GM18873 (cell line): ENCODE measurements at regions not wholly inside any gene's neighbourhood (a gene's known extent, or its start where the extent isn't known, plus 50 kb on each side); places are given as distances from the start of the nearest gene placed in this dataset.
A peak's percentile ranks its signal among the peaks of the same experiment; 100 is the strongest.
"Not testable (repeated sequence)": the region's sequence is repeated elsewhere in the genome, so short reads cannot be mapped to it uniquely, and the experiment has no call there.

Experiments used
- ATAC-seq: cut with Tn5 transposase; IDR thresholded peaks from one replicate; pipeline ENCODE4 v1.9.1; 2021; ENCODE audit warnings: mild to moderate bottlenecking, moderate library complexity, moderate number of reproducible peaks; ENCODE audit not compliant: unreplicated experiment, low FRiP score

DNA sequence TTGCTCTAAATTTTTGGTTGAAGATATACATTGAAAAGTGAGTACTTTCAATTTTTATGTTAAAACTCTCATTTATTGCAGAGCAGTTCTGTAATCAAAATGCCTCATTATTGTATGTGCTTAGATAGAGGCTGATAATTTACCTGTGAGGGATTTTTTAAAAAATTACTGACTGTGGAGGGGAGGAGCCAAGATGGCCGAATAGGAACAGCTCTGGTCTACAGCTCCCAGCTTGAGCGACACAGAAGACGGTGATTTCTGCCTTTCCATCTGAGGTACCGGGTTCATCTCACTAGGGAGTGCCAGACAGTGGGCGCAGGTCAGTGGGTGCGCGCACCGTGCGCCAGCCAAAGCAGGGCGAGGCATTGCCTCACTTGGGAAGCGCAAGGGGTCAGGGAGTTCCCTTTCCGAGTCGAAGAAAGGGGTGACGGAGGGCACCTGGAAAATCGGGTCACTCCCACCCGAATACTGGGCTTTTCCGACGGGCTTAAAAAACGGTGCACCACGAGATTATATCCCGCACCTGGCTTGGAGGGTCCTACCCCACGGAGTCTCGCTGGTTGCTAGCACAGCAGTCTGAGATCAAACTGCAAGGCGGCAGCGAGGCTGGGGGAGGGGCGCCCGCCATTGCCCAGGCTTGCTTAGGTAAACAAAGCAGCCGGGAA is 89.4 kb downstream of the DDX11 start:
- not testable (repeated sequence) for ATAC-seq

DNA sequence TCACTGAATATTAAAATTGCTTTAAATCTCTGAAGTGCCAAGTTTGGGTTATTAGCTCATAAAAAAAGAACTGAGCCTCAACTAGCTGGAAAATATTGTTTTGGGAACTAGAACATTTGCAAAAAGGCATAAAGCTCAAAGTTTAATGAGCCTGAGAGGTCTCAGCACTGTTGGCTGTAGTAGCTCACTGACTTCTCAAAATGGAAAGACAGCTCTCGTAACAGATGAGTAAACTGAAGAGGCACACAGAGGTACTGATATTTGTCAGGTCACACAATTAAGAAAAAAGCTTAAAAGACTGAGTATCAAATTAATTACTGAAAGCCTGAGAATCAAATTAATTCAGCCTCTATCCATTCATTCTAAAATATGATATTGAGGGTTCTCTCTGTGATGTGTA is 100.6 kb downstream of the DDX11 start:
- ATAC-seq = not testable (repeated sequence)

DNA sequence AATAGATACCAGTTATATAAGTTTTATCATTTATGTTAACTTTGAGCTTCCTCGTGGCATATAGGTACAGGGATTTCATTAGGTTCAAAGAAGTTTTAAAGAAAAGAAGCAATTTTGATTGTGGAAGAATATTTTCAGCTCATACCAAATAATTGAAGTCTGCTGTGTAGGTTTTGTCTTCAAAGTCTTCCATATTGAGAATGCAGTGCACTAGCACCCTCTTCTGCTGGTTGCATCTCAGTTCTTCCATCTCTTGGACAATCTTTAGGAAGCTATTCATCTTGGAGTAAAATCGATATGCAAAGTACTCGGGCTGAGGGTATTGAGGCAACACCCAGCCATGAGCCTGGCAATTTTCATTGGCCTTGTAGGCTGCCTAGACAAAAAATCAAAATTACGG is 103.9 kb downstream of the DDX11 start:
- ATAC-seq = not testable (repeated sequence)

DNA sequence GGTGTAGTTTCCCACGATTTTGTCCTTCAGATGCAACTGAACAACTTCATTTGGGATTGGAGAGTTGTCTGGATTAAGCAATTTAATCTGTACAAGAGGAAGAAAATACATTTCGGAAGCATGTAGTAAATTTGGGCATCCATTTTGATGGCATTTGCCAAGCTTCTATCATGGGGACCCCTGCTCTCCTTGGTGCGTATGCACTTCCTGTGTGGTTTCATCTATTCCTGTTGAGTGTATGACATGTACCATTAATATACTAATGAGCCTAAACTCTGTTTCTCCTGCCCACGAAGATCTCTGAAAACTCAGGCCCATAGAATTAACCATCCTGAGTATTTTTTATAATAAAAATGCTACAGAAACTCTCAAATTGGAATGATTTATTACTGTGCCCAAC is 105.2 kb downstream of the DDX11 start:
- ATAC-seq = not testable (repeated sequence)

DNA sequence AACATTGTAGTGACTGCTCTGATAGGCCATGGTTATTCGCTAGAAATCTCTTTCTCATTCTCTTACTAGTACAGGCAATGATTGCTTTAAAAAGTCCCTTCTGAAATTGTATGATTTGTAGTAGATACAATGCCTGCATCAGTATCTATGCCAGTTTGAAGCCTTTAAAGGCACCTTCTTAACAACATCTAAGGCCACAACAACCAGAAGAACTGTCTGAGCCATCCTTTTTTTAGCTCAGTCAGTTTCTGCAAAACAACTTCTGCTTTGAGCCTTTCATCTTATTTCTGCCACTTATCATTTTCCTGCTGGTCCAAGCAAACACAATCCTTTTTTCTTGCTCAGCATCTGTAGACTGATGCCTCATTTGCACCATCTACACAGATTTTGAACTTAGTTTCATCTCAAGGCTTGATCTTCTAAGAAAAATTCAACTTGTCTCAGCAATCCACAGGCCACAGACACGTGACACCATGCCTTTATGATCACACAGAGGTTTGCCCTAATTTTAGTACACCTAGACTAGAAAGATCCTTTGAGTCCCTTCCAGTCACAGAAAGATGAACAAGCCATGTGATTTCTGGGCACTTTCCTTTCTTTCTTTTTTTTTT is 106.1 kb downstream of the DDX11 start:
- not testable (repeated sequence) for ATAC-seq

DNA sequence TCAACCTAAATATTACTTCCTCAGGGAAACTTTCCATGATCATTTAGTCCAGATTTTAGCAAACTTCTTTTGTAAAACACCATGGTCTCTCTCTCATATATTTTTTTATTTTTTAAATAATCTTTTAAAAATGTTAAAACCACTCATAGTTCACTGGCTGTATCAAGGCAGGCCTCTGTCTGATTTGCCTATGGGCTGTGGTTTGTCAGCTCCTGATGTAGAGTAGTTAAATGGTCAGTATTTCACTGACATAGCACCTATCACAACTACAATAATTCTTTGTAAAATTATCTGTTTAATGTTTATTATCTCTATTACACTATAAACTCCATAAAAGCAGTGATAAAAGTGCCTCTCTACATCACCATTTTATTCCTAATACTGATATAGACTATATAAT is 108.9 kb downstream of the DDX11 start:
- not testable (repeated sequence) for ATAC-seq

DNA sequence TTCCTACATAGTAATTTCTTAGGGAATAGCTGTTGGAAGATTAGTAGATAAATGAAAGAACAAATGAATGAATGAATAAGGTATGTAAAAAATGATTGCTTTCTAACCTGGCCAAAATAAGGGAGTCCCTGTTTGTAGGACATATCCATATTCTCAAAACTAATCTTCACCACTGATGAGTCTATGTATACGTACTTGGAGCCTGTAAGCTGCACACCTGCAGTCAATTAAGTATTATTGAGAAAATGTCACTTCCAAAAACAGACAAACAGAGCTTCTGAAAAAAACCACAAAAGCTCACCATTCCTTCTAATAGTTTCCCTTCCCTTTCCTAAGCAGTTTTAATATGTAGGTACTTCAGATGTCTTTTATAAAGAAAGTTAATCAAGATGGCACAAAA is 109.4 kb downstream of the DDX11 start:
- not testable (repeated sequence) for ATAC-seq

DNA sequence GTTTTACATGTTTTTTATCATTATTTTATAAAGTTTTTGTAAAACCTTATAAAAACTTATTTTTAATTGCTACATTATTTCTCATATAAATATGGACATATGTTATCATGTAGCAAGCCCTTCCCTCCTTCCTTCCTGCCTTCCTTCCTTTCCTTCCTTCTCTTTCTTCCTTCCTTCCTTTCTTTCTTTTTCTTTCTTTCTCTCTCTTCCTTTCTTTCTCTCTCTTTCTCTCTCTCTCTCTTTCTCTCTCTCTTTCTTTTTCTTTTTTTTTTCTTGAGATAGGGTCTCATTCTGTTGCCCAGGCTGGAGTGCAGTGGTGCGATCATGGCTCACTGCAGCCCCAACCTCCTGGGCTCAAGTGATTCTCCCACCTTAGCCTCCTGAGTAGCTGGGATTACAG is 110.2 kb downstream of the DDX11 start:
- ATAC-seq = not testable (repeated sequence)

DNA sequence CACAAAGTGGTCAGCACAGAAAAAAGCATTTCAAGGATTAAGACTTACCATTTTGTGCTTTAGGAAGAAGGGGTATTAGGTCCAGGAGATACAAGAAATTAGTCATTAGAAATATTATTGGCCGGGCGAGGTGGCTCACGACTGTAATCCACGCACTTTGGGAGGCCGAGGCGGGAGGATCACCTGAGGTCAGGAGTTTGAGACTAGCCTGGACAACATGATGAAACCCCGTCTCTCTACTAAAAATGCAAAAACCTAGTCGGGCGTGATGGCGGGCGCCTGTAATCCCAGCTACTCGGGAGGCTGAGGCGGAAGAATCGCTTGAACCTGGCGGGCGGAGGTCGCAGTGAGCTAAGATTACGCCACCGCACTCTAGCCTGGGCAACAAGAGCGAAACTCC is 111.0 kb downstream of the DDX11 start:
- not testable (repeated sequence) for ATAC-seq

DNA sequence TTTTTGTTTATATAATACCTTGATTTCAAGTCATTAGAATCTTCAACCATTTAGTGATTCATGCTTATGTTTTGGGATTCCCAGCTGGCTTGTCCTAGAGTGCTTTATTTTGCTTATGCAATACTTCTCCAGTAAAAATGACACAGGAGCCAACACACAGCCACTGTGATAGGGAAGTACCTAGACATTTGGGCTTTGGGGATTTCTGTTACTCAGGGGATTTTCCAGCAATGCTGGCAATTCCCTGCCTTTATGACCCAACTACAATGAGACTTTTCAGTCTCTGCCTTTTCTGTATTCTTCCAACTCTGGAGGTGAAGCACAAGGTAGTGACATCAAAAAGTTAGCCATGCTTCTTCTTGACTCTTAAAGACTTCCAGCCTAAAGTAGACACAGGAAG is 119.0 kb downstream of the DDX11 start:
- ATAC-seq = not testable (repeated sequence)

DNA sequence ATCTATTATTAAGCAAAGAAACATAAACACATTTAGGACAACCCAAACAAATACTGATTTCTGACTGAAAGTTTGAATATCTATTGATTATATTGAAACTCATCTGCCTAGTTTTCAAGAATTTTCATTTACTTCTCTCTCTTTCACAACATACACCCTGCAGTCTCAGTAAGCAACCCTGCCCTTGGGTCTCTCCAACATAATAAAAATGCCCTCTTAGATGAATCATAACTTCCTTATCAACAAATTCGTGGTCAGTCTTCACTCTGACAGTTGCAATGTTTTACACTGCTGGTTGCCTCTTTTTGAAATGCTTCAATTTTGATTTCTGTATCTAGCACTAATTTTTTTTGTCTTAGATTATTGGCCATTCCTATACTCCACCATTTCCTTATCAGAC is 122.0 kb downstream of the DDX11 start:
- not testable (repeated sequence) for ATAC-seq

DNA sequence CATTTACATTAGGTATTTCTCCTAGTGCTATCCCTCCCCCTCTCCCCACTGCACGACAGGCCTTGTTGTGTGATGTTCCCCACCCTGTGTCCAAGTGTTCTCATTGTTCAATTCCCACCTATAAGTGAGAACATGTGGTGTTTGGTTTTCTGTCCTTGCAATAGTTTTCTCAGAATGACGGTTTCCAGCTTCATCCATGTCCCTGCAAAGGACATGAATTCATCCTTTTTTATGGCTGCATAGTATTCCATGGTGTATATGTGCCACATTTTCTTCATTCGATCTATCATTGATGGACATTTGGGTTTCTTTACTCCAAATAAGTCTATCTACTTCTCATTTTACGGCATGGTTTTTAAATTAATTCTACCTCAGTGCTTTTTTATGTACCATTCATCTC is 125.8 kb downstream of the DDX11 start:
- ATAC-seq = not testable (repeated sequence)

DNA sequence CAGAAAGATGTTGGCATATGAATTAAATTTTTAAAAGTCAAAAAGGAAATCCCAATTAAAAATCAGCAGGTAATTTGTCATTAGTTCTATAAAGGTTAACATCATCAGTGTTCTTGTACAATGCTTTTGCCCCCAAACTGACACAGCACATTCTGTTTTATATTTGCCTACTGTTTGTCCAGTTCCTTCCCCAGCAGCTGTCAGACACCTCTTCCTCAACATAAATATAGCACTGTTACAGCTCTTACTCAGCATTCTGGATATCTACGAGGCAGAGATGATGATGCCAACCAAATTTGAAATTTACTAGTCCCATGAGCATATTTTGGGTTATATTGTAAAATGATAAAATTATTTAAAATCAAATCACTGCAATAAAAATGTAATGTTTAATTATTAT is 124.6 kb downstream of the SINHCAF start:
- ATAC-seq = no peak

DNA sequence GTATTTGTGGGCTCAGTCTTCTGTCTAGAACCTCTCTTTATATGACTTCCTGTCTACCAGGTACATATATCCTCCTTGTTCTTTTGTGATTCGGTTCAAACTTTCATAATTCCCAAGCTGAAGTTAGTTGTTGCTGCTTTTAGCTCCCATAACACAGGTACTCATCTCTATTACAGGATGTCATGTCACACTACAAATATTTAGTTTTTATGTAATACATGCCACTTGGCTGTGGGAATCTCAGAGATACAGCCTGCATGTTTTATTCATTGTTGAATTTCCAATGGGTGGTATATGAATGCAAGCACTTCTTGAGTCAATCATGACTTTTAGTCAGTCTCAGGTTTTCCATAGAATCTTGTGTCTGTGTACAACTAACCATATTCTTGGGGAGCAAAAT is 122.7 kb downstream of the SINHCAF start:
- ATAC-seq = no peak

DNA sequence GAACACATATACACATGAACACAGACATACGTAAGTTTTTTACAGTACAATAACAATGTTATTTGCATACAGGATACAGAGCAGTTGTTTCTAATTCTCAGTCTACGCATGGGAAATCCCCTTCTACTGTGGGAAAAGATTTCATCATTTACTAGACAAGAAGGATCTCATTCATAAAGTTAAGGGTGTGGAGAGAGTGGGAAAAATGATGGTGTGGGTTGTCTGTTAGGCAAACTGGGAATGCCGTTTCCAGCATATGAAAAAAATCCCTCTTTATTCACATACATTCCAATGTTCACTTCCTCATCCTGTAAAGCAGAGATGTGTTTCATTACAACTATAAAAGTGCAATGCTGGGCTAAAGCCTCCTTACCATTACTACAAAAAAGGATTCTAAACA is 120.9 kb downstream of the SINHCAF start:
- peak; percentile 96 for ATAC-seq

DNA sequence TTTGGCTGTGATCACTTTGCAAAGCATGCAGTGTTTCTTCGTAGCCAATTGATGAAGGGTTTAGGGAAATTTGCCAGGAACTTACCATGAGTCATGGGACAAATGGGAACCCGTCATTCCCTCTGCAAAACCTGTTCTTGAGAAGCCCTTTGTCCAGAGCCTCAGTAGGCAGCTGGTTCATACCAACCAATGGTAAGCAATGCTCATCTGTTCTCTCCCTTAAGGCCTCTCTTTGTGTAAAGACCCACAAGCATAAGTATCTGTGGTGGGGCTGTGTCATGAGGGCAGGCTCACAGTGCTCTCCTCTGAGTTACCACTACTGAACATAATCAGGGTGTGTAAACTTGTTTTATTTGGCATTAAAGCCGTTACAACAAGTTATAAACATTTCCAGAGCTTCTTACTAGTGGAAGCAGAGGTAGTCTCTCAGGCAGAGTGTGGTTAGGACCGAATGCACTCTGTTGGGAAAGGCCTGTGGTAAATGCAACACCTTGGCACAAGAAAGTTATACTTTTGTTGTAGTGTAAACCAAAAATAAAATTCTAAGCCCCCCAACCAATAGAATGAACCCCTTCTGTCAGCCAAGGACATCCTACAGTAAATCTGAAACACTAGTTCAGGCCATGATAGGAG is 119.8 kb downstream of the SINHCAF start:
- no peak for ATAC-seq

DNA sequence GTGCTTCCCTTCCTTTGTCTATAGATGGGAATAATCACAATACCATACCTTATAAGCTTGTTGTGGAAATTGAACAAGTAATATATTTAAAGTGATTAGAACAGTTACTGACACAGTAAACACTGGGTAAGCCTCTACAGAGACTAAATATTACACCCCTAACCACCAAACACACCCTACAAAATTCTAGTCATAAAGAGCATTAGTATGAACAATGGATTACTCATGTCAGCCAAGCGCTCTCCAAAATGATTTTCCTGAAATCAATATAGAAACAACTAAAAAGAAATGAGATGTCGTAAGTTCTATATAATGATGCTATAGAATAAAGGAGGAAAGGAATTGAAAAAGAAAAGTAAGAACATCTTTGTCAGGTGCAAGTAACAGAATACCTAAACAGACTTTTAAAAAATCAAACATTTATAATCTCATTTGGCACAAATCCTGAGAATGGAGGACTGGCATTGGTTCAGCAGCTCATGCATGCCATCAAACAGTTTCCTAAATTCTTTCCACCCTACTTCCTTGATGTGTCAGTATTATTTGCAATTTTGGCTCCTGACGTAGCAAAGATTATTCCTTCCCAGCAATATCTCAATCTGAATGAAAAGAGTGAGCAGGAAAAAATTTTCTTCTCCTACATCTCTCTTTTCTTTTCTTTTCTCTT is 118.0 kb downstream of the SINHCAF start:
- ATAC-seq = no peak

DNA sequence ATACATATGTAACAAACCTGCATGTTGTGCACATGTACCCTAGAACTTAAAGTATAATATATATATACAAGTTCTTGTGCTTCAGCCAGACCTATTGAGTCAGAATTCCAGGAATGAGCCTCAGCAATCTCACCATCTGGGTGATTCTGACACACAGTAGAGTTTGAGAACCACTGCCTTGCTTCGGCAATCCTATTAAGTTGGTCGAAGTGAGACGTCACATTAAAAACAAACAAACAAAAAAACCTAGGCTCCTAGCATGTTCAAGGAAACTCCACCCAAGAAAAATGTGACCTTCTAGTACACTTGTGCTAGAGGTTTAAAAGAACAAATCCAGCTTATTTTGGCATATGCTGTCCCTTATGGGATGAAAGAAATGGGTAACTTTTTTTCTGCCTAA is 115.8 kb downstream of the SINHCAF start:
- ATAC-seq = no peak

DNA sequence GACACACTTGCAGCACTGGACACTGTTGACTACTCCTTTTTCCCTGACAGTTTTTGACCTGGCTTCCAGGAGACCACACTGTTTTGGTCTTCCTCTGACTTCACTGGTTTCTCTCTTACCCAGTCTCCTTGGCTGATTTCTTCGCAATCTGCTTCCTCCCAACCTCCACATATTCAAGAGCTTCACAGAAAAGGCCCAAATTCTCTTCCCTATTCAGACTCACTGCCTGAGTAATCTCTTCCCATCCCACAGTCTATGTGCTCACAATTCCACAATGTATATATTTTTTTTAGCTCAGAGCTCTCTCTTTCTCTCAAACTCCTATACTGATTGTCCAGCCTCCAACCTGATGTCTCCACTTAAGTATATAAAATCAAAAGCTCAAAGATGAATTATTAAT is 115.4 kb downstream of the SINHCAF start:
- ATAC-seq = no peak

DNA sequence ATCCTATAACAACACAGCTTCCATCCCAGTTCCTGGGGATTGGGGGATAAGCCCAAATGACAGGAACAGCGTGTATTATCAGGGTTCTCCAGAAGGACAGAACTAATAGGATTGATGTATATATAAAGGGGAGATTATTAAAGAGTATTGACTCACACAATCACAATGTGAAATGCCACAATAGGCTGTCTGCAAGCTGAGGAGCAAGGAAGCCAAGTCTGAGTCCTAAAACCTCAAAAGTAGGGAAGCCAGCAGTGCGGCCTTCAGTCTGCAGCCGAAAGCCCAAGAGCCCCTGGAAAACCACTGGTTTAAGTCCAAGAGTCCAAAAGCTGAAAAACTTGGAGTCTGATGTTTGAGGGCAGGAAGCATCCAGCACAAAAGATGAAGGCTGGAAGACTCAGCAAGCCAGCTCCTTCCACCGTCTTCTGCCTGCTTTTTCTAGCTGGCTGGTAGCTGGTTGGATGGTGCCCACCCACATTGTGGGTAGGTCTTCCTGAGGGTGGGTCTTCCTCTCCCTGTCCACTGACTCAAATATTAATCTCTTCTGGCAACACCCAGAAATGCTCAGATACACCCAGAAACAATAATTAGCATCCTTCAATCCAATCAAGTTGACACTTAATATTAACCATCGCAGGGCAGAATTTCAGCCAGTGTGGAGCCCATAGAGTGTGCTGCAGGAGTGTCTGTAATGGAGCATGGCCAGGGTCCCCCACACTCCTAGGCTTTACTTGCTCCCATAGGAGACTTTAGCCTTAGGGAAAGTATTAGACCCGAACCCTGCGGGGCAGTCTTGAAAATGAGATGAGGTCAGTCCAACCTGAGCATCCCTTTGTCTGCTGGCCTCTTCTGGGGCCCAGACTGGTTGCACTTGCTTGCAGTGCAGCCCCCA is 111.1 kb downstream of the SINHCAF start:
- ATAC-seq = no peak
